Small intestine (tissue), 7 donors: ENCODE measurements at regions not wholly inside any gene's neighbourhood (a gene's known extent, or its start where the extent isn't known, plus 50 kb on each side); places are given as distances from the start of the nearest gene placed in this dataset.
"Not testable (repeated sequence)": the region's sequence is repeated elsewhere in the genome, so short reads cannot be mapped to it uniquely, and the experiment has no call there.

Experiments
- DNase-seq, 2 donors: peaks; one replicate each; pipeline versions ENCODE4 v3.0.0 to v3.0.0-alpha.2; 2013
- FAIRE-seq: peaks from 2 replicates; lab custom pipeline; 2012; peaks lifted over from hg19 to GRCh38; lab: Jason Lieb, UNC
- H3K27ac ChIP-seq, 3 donors: one replicate each; pipeline ENCODE4 v1.5.1; 2013; ENCODE audit warnings: low read length in 2 of 3, mild to moderate bottlenecking in 2 of 3, control low read depth in 1 of 3, inconsistent platforms in 1 of 3, low read depth in 1 of 3, moderate library complexity in 1 of 3
- H3K27me3 ChIP-seq, 3 donors: one replicate each; pipeline ENCODE4 v1.6.1; 2013; ENCODE audit warnings: low read length in 3 of 3, inconsistent platforms in 1 of 3; ENCODE audit not compliant: control insufficient read depth in 3 of 3, insufficient read depth in 3 of 3
- H3K36me3 ChIP-seq, 3 donors: one replicate each; pipeline ENCODE4 v1.6.1; 2013; ENCODE audit warnings: low read length in 3 of 3, inconsistent platforms in 1 of 3, low read depth in 1 of 3, mild to moderate bottlenecking in 1 of 3, moderate library complexity in 1 of 3; ENCODE audit not compliant: control insufficient read depth in 3 of 3, insufficient read depth in 2 of 3
- H3K4me1 ChIP-seq, 3 donors: one replicate each; pipeline ENCODE4 v1.6.1; 2013; ENCODE audit warnings: low read length in 2 of 3, inconsistent platforms in 1 of 3, low read depth in 1 of 3, mild to moderate bottlenecking in 1 of 3, moderate library complexity in 1 of 3; ENCODE audit not compliant: control insufficient read depth in 3 of 3, insufficient read depth in 2 of 3
- H3K4me3 ChIP-seq, 3 donors: one replicate each; pipeline ENCODE4 v1.5.1; 2013; ENCODE audit warnings: low read length in 3 of 3, control low read depth in 1 of 3, inconsistent platforms in 1 of 3, low read depth in 1 of 3, mild to moderate bottlenecking in 1 of 3, moderate library complexity in 1 of 3
- H3K9me3 ChIP-seq, 2 donors: one replicate each; pipeline ENCODE4 v1.6.1; 2013; ENCODE audit warnings: low read depth in 1 of 2, low read length in 1 of 2; ENCODE audit not compliant: control insufficient read depth in 2 of 2, insufficient read depth in 1 of 2
- WGBS, 3 donors: extraction: QIAGEN DNeasy Blood & Tissue Kit; methylation state at CpG; one replicate each; pipeline ENCODE4 v1.1.7; 2013; 5-methylcytosine and 5-hydroxymethylcytosine counted together
- donor health status: healthy with polysubstance abuse.
- donor health status: control.
- donor health status: control.
- donor health status: Bipolar disorder and iron deficiency.
- donor health status: healthy.

DNA sequence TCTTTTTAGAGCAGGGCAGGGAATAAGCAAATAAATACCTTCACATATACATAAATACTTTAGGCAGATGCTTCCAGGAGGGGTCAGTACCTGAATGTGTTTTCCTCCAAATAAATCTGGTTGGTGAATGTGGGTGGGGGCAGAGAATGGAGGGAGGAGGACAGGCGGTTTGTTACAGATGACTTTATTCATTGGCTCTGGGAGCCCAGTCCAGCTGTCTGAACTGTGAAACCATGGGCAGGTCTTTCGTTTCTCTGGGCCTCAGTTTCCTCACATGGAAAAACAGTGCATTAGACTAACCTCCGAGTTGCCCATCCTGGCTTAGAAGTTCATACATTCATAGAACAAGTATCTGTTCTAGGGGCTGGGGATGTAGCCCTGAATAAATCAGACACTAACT is 124.6 kb downstream of the IER5 start:
- no peak overlapping the region for H3K27ac ChIP-seq
- no peaks in the 10 kb centered on the region for H3K9me3 ChIP-seq
- WGBS, 3 donors = 64 to 83% (median 83%) methylated on average over 3 of the region's 3 CpGs
- no peak overlapping the region for H3K4me3 ChIP-seq
- no peaks in the 10 kb centered on the region for H3K4me1 ChIP-seq
- DNase-seq = no peak
- peaks cover 0 to 2% (median 0%) of the 10 kb centered on the region in 3 donors for H3K36me3 ChIP-seq
- FAIRE-seq = no peak
- H3K27me3 ChIP-seq = peaks cover 0 to 6% (median 0%) of the 10 kb centered on the region in 3 donors

- Histone ChIP-seq H3K27ac (no peak overlapping the region), H3K4me3 (no peak overlapping the region), H3K4me1 (no peaks in the 10 kb centered on the region), H3K36me3 (no peaks in the 10 kb centered on the region), H3K27me3 (peaks cover 0 to 6% (median 0%) of the 10 kb centered on the region in 3 donors), H3K9me3 (no peaks in the 10 kb centered on the region)
- WGBS, 3 donors = 37 to 78% (median 66%) methylated on average over 3 of the region's 3 CpGs
- no peak for FAIRE-seq
- DNase-seq = no peak
Measured at GRCh38 chr1:181216591-181216994, 128.1 kb downstream of the IER5 start.

- DNase-seq = no peak
- peaks cover 0 to 2% (median 0%) of the 10 kb centered on the region in 3 donors for H3K27me3 ChIP-seq
- H3K36me3 ChIP-seq = no peaks in the 10 kb centered on the region
- no peak overlapping the region for H3K27ac ChIP-seq
- no peak for FAIRE-seq
- peaks cover 0 to 4% of the 10 kb centered on the region in 2 donors for H3K9me3 ChIP-seq
- H3K4me1 ChIP-seq = no peaks in the 10 kb centered on the region
- WGBS, 3 donors = 73 to 86% (median 74%) methylated on average over 4 of the region's 4 CpGs
- no peak overlapping the region for H3K4me3 ChIP-seq
Measured at GRCh38 chr1:181219938-181220337, 131.4 kb downstream of the IER5 start.

DNA sequence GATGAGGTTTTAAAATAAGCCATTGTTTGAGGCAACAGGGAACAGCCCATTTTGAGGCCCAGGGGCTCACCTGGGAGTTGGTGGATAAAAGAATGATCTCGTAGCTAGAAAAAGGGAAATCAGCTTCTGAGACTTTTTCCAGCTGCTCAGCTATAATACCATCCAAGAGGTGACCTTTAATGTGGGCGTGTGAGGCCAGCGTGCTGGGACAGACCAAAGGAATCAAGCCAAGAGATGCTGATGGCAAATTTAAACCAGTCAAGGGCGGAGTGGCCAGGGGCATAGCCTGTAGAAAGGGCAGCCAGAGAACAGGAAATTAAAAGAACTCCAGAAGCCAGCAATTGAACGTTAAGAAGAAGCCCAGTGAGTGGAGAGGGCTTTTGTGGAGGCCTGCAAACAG is 132.6 kb downstream of the IER5 start:
- Histone ChIP-seq H3K4me3 (no peak overlapping the region), H3K9me3 (peaks cover 0 to 4% of the 10 kb centered on the region in 2 donors), H3K36me3 (no peaks in the 10 kb centered on the region), H3K27ac (no peak overlapping the region), H3K27me3 (peaks cover 0 to 2% (median 0%) of the 10 kb centered on the region in 3 donors), H3K4me1 (no peaks in the 10 kb centered on the region)
- DNase-seq = no peak
- FAIRE-seq = no peak
- WGBS, 3 donors = 21 to 41% (median 24%) methylated on average over 5 of the region's 5 CpGs

DNA sequence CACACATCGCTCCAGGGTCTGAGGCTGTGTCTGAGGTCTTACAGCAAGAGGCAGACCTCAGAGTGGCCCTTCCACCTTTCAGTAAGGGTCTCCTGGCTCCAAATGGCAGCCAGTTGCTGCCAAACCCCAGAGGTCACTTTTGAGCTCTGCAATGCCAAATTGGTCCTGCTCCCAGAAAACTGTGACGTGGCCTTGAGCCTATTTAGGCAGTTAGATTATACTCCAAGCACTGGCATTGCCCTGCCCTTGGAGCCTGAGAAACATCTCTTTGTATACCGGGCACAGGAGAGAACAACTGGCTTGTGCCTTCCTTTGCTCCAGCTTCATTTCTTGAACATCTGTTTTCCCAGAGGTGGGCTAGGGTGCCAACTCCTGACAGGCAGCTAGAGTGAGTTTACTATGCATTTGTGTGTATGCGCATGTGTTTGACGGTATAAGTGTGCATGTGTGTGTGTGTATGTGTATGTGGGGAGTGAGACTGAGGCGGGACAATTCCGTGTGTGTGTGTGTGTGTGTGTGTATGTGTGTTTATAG is 134.5 kb downstream of the IER5 start:
- Histone ChIP-seq H3K27ac (no peak overlapping the region), H3K36me3 (no peaks in the 10 kb centered on the region), H3K4me1 (no peaks in the 10 kb centered on the region), H3K9me3 (peaks cover 0 to 8% of the 10 kb centered on the region in 2 donors), H3K4me3 (no peak overlapping the region), H3K27me3 (no peaks in the 10 kb centered on the region)
- FAIRE-seq = no peak
- 85 to 92% (median 86%) methylated on average over 7 of the region's 7 CpGs for WGBS, 3 donors
- DNase-seq = no peak

GRCh38 chr1:181226728-181227127 is 138.2 kb downstream of the IER5 start:
- H3K4me1 ChIP-seq, DNase-seq, H3K36me3 ChIP-seq, H3K27ac ChIP-seq, FAIRE-seq, H3K4me3 ChIP-seq, H3K27me3 ChIP-seq: not testable (repeated sequence)
- H3K9me3 ChIP-seq = peaks cover 0 to 13% of the 10 kb centered on the region in 2 donors
- 84 to 96% (median 89%) methylated on average over 3 of the region's 4 CpGs for WGBS, 3 donors

DNA sequence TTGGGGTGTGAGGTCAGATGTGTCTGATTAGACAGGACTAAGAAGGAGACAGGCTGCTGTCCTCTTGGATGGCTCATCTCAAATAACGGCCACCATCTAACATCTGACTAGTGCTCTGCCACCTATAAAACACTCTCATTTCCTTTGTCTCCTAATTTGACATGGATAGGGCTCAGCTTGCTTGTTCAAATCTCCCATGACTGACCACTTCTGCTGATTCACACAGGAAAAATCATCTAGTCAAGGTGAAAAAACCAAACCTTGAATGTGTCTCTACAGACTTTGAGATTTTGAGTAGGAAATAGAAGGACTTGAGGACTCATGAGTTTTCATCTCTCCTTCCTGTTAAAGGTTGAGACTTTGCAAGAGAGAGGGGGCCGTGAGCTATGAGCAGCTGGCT is 150.6 kb downstream of the IER5 start:
- WGBS, 3 donors = 74 to 92% (median 82%) methylated on average over 2 of the region's 2 CpGs
- Histone ChIP-seq H3K27me3 (no peaks in the 10 kb centered on the region), H3K9me3 (no peaks in the 10 kb centered on the region), H3K4me1 (no peaks in the 10 kb centered on the region), H3K36me3 (no peaks in the 10 kb centered on the region), H3K4me3 (no peak overlapping the region), H3K27ac (no peak overlapping the region)
- DNase-seq (no peak), FAIRE-seq (no peak)

DNA sequence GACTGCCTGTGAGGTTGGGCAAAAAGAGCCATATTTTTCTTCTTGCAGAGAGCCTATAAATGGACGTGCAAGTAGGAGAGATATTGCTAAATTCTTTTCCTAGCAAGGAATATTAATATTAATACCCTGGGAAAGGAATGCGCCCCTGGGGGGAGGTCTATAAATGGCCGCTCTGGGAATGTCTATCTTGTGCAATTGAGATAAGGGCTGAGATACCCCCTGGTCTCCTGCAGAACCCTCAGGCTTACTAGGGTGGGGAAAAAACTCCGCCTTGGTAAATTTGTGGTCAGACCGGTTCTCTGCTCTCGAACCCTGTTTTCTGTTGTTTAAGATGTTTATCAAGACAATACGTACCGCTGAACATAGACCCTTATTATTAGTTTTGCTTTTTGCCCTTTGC is 157.8 kb downstream of the IER5 start:
- not testable (repeated sequence) for H3K9me3 ChIP-seq, H3K36me3 ChIP-seq, H3K27ac ChIP-seq, H3K4me3 ChIP-seq, DNase-seq, H3K27me3 ChIP-seq, H3K4me1 ChIP-seq, FAIRE-seq
- WGBS, 3 donors = 81 to 92% (median 81%) methylated on average over 8 of the region's 8 CpGs

DNA sequence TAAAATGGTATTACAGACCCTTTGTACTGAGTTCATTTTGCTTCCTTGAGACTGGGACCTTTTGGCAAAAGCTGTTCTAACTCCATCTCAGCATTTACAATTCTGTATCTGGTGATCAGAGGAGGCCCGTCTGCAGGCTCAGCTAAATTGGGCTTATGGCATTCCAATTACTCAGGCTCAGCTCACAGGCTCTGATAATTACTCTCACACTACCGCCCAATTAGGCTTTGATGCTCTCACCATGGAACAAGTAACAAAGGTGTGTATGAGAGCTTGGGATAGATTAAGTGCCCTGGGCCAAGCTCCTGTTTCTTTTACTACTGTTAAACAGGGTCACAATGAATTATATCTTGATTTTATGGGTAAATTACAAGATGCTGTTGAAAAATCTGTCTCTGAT is 159.9 kb downstream of the IER5 start:
- H3K4me1 ChIP-seq, H3K9me3 ChIP-seq, DNase-seq, H3K27me3 ChIP-seq, FAIRE-seq, H3K36me3 ChIP-seq, H3K27ac ChIP-seq, H3K4me3 ChIP-seq: not testable (repeated sequence)
- 21 to 43% (median 36%) methylated on average over 2 of the region's 2 CpGs for WGBS, 3 donors
